Panc1 (cell line): ENCODE measurements at regions not wholly inside any gene's neighbourhood (a gene's known extent, or its start where the extent isn't known, plus 50 kb on each side); places are given as distances from the start of the nearest gene placed in this dataset.

Source experiments
- CTCF ChIP-seq: fragments of 450-650 bp; IDR thresholded peaks from 2 replicates; pipeline ENCODE4 v1.5.1; 2017; ENCODE audit warnings: mild to moderate bottlenecking
- POLR2AphosphoS5 ChIP-seq: IDR thresholded peaks from 2 replicates; pipeline ENCODE4 v1.6.1; 2012; ENCODE audit warnings: mild to moderate bottlenecking, low read depth, low read length, moderate library complexity
- REST ChIP-seq, 2 experiments: IDR thresholded peaks; 2 replicates each; pipeline ENCODE4 v1.6.1; 2011 to 2012; ENCODE audit warnings: low read depth in 2 of 2, control low read depth in 1 of 2, low read length in 1 of 2, mild to moderate bottlenecking in 1 of 2, moderate library complexity in 1 of 2; ENCODE audit not compliant: insufficient read depth in 1 of 2
- SIN3A ChIP-seq: IDR thresholded peaks from 2 replicates; pipeline ENCODE4 v1.6.1; 2012; ENCODE audit warnings: low read depth, mild to moderate bottlenecking, low read length, moderate library complexity, borderline replicate concordance; ENCODE audit not compliant: insufficient read depth
- TCF7L2 ChIP-seq: IDR thresholded peaks from 2 replicates; pipeline ENCODE4 v1.6.1; 2011; ENCODE audit warnings: mild to moderate bottlenecking, low read depth, low read length, inconsistent platforms

- TF ChIP-seq CTCF = no peak
- TF ChIP-seq REST (IDR thresholded peaks at IDR 0.05; ENCODE audit: insufficient read depth in 1 of 2, low read depth in 2 of 2, low read length in 1 of 2) = no peak
- TF ChIP-seq POLR2AphosphoS5 = no peak
- no peak for TF ChIP-seq SIN3A
- TF ChIP-seq TCF7L2 = no peak
Measured at GRCh38 chr1:96309783-96310182, 411.8 kb upstream of the PTBP2 start.
